Right lobe of liver (tissue), 4 donors: ENCODE measurements at regions not wholly inside any gene's neighbourhood (a gene's known extent, or its start where the extent isn't known, plus 50 kb on each side); places are given as distances from the start of the nearest gene placed in this dataset.

Experiments
- POLR2A ChIP-seq: fragments of 450-650 bp; IDR thresholded peaks from one replicate; pipeline ENCODE4 v1.6.1; 2017; ENCODE audit warnings: antibody characterized with exemption, mild to moderate bottlenecking
- TF ChIP-seq, protein P1 (sequence below), 4 donors: fragments of 200-600 bp in 3 of 4; fragments of 450-650 bp in 1 of 4; IDR thresholded peaks; one replicate each; pipeline versions ENCODE4 v1.5.1 to v1.8.0; 2016 to 2022; ENCODE audit warnings: antibody characterized with exemption in 4 of 4, mild to moderate bottlenecking in 2 of 4
- donor health status: DM: no; HTN: no; CAD: no.
- donor health status: DM: no; HTN: no; CAD: no.
- donor health status: DM: no; HTN: yes; CAD: no.

DNA sequence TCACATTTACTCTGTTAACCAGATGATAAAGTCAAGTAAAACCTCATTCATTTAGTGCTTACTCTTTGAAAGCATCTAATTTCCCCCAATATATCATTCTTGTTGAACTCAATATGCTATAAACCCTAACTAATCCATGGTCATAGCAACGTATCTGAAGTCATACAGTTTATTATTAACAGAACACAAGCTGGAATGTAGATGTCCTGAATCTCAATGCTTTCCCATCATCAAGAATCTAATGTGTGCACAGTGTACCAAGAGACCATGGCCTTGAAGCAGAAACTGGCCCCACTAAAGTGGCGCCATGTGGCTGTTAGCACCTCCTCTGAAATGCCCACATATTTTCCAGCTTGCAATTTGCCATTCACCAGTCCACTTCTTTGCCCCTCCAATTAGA is 245.8 kb downstream of the SOX9 start:
- TF ChIP-seq, protein P1, sequence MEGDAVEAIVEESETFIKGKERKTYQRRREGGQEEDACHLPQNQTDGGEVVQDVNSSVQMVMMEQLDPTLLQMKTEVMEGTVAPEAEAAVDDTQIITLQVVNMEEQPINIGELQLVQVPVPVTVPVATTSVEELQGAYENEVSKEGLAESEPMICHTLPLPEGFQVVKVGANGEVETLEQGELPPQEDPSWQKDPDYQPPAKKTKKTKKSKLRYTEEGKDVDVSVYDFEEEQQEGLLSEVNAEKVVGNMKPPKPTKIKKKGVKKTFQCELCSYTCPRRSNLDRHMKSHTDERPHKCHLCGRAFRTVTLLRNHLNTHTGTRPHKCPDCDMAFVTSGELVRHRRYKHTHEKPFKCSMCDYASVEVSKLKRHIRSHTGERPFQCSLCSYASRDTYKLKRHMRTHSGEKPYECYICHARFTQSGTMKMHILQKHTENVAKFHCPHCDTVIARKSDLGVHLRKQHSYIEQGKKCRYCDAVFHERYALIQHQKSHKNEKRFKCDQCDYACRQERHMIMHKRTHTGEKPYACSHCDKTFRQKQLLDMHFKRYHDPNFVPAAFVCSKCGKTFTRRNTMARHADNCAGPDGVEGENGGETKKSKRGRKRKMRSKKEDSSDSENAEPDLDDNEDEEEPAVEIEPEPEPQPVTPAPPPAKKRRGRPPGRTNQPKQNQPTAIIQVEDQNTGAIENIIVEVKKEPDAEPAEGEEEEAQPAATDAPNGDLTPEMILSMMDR (IDR thresholded peaks at IDR 0.05): no peak
- TF ChIP-seq POLR2A: no peak
